Trophoblast cell (in vitro differentiated cells and primary cell): ENCODE measurements at regions not wholly inside any gene's neighbourhood (a gene's known extent, or its start where the extent isn't known, plus 50 kb on each side); places are given as distances from the start of the nearest gene placed in this dataset.

Source experiments
- DNase-seq, 2 donors: peaks; one replicate each; pipeline ENCODE4 v3.0.0-alpha.2; 2016
- H2AFZ ChIP-seq: 2 replicates; pipeline ENCODE4 v1.6.1; 2013; ENCODE audit warnings: low read length, moderate library complexity, mild to moderate bottlenecking; ENCODE audit not compliant: insufficient read depth, poor library complexity
- H2AK5ac ChIP-seq: 2 replicates; pipeline ENCODE4 v1.6.1; 2013; ENCODE audit warnings: mild to moderate bottlenecking, low read length
- H2BK120ac ChIP-seq: 2 replicates; pipeline ENCODE4 v1.6.1; 2013; ENCODE audit warnings: low read length, mild to moderate bottlenecking, moderate library complexity; ENCODE audit not compliant: insufficient read depth, poor library complexity
- H2BK12ac ChIP-seq: 2 replicates; pipeline ENCODE4 v1.6.1; 2013; ENCODE audit warnings: mild to moderate bottlenecking, low read length, moderate library complexity
- H2BK5ac ChIP-seq: 2 replicates; pipeline ENCODE4 v1.6.1; 2013; ENCODE audit warnings: low read length, low read depth, moderate library complexity, mild to moderate bottlenecking; ENCODE audit not compliant: poor library complexity
- H3K14ac ChIP-seq: 2 replicates; pipeline ENCODE4 v1.6.1; 2013; ENCODE audit warnings: mild to moderate bottlenecking, low read length
- H3K18ac ChIP-seq: 2 replicates; pipeline ENCODE4 v1.6.1; 2013; ENCODE audit warnings: mild to moderate bottlenecking, low read length
- H3K23ac ChIP-seq: 2 replicates; pipeline ENCODE4 v1.6.1; 2013; ENCODE audit warnings: low read length
- H3K27ac ChIP-seq: 2 replicates; pipeline ENCODE4 v1.5.1; 2013; ENCODE audit warnings: low read depth, mild to moderate bottlenecking, inconsistent platforms, low read length, moderate library complexity
- H3K27me3 ChIP-seq: 2 replicates; pipeline ENCODE4 v1.6.1; 2013; ENCODE audit warnings: inconsistent platforms, mild to moderate bottlenecking, low read length, moderate library complexity; ENCODE audit not compliant: insufficient read depth
- H3K36me3 ChIP-seq, 2 experiments: 1 replicate in 1 of 2; 2 replicates in 1 of 2; pipeline ENCODE4 v1.6.1; 2013; ENCODE audit warnings: low read length in 2 of 2, mild to moderate bottlenecking in 2 of 2, moderate library complexity in 1 of 2; ENCODE audit not compliant: insufficient read depth in 2 of 2, control insufficient read depth in 1 of 2
- H3K4ac ChIP-seq: 2 replicates; pipeline ENCODE4 v1.6.1; 2013; ENCODE audit warnings: low read depth, mild to moderate bottlenecking, low read length, moderate library complexity
- H3K4me1 ChIP-seq, 2 experiments: 1 replicate in 1 of 2; 2 replicates in 1 of 2; pipeline ENCODE4 v1.6.1; 2013; ENCODE audit warnings: low read length in 2 of 2, mild to moderate bottlenecking in 2 of 2, moderate library complexity in 1 of 2; ENCODE audit not compliant: insufficient read depth in 2 of 2, control insufficient read depth in 1 of 2
- H3K4me2 ChIP-seq: 2 replicates; pipeline ENCODE4 v1.6.1; 2013; ENCODE audit warnings: inconsistent platforms, mild to moderate bottlenecking, low read length, moderate library complexity
- H3K4me3 ChIP-seq: 2 replicates; pipeline ENCODE4 v1.5.1; 2013; ENCODE audit warnings: mild to moderate bottlenecking, low read depth, low read length, inconsistent platforms
- H3K79me1 ChIP-seq: one replicate; pipeline ENCODE4 v1.6.1; 2013; ENCODE audit warnings: low read length
- H3K79me2 ChIP-seq: 2 replicates; pipeline ENCODE4 v1.6.1; 2013; ENCODE audit warnings: low read length, mild to moderate bottlenecking; ENCODE audit not compliant: control insufficient read depth, insufficient read depth, poor library complexity
- H3K9ac ChIP-seq: 2 replicates; pipeline ENCODE4 v1.6.1; 2013; ENCODE audit warnings: mild to moderate bottlenecking, low read length
- H3K9me3 ChIP-seq: 2 replicates; pipeline ENCODE4 v1.6.1; 2013; ENCODE audit warnings: low read depth, mild to moderate bottlenecking, control low read depth, inconsistent platforms, low read length; ENCODE audit not compliant: insufficient read depth
- H4K12ac ChIP-seq: 2 replicates; pipeline ENCODE4 v1.6.1; 2013; ENCODE audit warnings: low read depth, mild to moderate bottlenecking, low read length, moderate library complexity
- H4K8ac ChIP-seq: 2 replicates; pipeline ENCODE4 v1.6.1; 2013; ENCODE audit warnings: low read depth, mild to moderate bottlenecking, low read length, moderate library complexity
- H4K91ac ChIP-seq: one replicate; pipeline ENCODE4 v1.6.1; 2013; ENCODE audit warnings: low read depth, mild to moderate bottlenecking, low read length, moderate library complexity
- WGBS: extraction: QIAGEN DNeasy Blood & Tissue Kit; methylation state at CpG from one replicate; pipeline ENCODE4 v1.1.7; 2013; ENCODE audit warnings: missing lambda C conversion rate; ENCODE audit not compliant: insufficient read length, insufficient coverage; ENCODE audit errors: extremely low coverage; 5-methylcytosine and 5-hydroxymethylcytosine counted together

DNA sequence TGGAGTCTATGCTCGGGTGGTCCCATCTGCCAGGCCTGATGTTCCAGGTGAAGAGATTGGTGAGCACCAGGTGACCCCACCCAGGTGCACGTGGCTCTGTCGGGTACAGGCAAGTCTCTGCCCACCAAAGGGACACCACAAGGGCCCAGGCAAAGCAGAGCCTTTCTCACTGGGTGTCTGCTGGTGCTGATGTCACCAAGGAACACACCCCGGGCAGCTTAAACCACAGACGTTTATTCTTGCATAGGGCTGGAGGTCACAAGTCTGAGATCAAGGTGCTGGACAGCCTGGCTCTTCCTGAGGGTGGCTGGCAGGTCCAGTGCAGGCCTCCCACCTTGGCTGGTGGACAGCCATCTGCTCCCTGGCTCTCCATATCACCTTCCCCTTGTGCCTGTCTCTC lies 100.7 kb upstream of the CD93 start:
- no CpG with 5 or more reads among the region's 5 CpGs for WGBS
- peak overlapping the region; percentile 23 for H4K91ac ChIP-seq
- H3K23ac ChIP-seq, result no peak overlapping the region
- H3K9ac ChIP-seq, result no peak overlapping the region
- no peaks in the 10 kb centered on the region for H3K4me1 ChIP-seq
- no peaks in the 10 kb centered on the region for H3K27me3 ChIP-seq
- no peak overlapping the region for H3K18ac ChIP-seq
- H2AFZ ChIP-seq, result no peak overlapping the region
- no peak overlapping the region for H3K4me2 ChIP-seq
- no peak overlapping the region for H2BK5ac ChIP-seq
- no peak overlapping the region for H4K12ac ChIP-seq
- no peak overlapping the region for H2AK5ac ChIP-seq
- no peak for DNase-seq
- no peak overlapping the region for H2BK12ac ChIP-seq
- no peak overlapping the region for H3K4ac ChIP-seq
- peak overlapping the region; percentile 14 for H3K27ac ChIP-seq
- H2BK120ac ChIP-seq, result no peak overlapping the region
- peaks cover 8% of the 10 kb centered on the region for H3K9me3 ChIP-seq
- H3K79me1 ChIP-seq, result no peaks in the 10 kb centered on the region
- H3K79me2 ChIP-seq, result no peaks in the 10 kb centered on the region
- no peak overlapping the region for H4K8ac ChIP-seq
- H3K4me3 ChIP-seq, result no peak overlapping the region
- no peak overlapping the region for H3K14ac ChIP-seq
- H3K36me3 ChIP-seq, result no peaks in the 10 kb centered on the region

DNA sequence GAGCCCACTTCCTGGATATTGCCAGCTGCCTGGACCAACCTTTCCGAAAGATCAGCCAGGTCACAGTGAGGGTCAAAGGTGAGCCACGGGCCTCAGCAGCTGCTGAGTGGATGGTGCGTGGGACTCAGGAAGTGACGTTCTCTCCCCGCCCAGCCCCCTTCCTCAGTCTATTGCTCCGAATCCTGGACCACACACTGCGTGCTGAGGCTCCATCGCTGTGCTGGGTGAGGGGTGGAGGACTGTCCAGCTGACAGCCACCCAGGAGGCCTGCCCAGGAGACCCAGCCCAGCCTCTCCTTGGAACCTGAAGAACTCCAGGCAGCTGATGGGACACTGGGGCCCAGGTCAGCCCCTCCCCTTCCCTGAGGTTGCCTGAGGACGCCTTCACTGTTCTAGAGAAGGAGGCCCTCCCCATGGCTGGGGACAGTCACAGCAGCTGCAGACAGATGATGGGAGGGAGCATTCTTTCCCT lies 94.4 kb upstream of the CD93 start:
- no peak overlapping the region for H3K4me2 ChIP-seq
- peak; percentile 15 to 27 for DNase-seq
- no peak overlapping the region for H4K8ac ChIP-seq
- no peak overlapping the region for H3K14ac ChIP-seq
- peak overlapping the region; percentile 24 for H2AFZ ChIP-seq
- H3K9me3 ChIP-seq, result peaks cover 2% of the 10 kb centered on the region
- H3K79me1 ChIP-seq, result no peaks in the 10 kb centered on the region
- H4K12ac ChIP-seq, result no peak overlapping the region
- H3K4me1 ChIP-seq, result no peaks in the 10 kb centered on the region
- H3K23ac ChIP-seq, result no peak overlapping the region
- no peak overlapping the region for H3K27ac ChIP-seq
- H2BK5ac ChIP-seq, result no peak overlapping the region
- no peak overlapping the region for H3K18ac ChIP-seq
- no peaks in the 10 kb centered on the region for H3K27me3 ChIP-seq
- H3K4ac ChIP-seq, result no peak overlapping the region
- H3K79me2 ChIP-seq, result no peaks in the 10 kb centered on the region
- no peak overlapping the region for H3K9ac ChIP-seq
- no peak overlapping the region for H4K91ac ChIP-seq
- no peak overlapping the region for H3K4me3 ChIP-seq
- no peaks in the 10 kb centered on the region for H3K36me3 ChIP-seq
- no CpG with 5 or more reads among the region's 9 CpGs for WGBS
- H2BK120ac ChIP-seq, result no peak overlapping the region
- H2BK12ac ChIP-seq, result no peak overlapping the region
- no peak overlapping the region for H2AK5ac ChIP-seq

DNA sequence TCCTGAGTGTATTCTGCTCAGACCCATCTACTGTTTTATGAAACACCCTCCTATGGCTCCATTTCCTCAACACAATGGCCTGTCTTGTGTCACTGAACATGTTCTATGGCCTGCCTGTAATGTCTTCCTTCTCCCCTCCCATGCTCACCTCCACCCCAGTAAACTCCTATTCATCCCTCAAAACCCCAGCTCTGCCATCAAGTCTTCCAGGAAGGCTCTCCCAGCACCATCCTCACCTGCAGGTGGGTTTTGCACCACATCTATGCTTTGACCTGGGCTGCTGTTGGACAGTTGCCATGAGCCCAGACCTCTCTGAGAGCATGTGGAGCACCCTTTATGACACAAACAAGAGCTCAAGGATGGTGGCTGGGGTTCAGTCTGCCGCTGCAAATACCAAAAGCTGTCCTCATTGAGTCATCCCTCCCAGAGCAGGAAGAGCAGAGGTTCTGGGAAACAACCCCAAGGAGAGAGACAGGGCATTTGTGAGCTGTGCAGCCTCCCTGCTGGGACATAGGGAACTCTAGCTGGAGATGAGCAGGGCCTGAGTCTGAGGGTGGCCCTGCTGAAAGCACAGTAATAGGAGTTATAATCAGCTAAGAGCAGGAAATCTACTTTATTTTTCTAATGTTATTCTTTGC lies 93.8 kb upstream of the CD93 start:
- H3K4me3 ChIP-seq, result no peak overlapping the region
- H2BK5ac ChIP-seq, result no peak overlapping the region
- H3K23ac ChIP-seq, result no peak overlapping the region
- peaks cover 2% of the 10 kb centered on the region for H3K9me3 ChIP-seq
- H3K79me1 ChIP-seq, result no peaks in the 10 kb centered on the region
- H2BK120ac ChIP-seq, result no peak overlapping the region
- no peaks in the 10 kb centered on the region for H3K4me1 ChIP-seq
- no peak overlapping the region for H3K4me2 ChIP-seq
- H3K79me2 ChIP-seq, result no peaks in the 10 kb centered on the region
- H2AK5ac ChIP-seq, result no peak overlapping the region
- no peak overlapping the region for H3K9ac ChIP-seq
- H3K27ac ChIP-seq, result no peak overlapping the region
- no CpG with 5 or more reads among the region's 1 CpG for WGBS
- no peak overlapping the region for H3K14ac ChIP-seq
- no peak overlapping the region for H2BK12ac ChIP-seq
- no peak overlapping the region for H2AFZ ChIP-seq
- DNase-seq, result no peak
- H3K36me3 ChIP-seq, result no peaks in the 10 kb centered on the region
- no peak overlapping the region for H4K8ac ChIP-seq
- no peaks in the 10 kb centered on the region for H3K27me3 ChIP-seq
- no peak overlapping the region for H3K4ac ChIP-seq
- H4K91ac ChIP-seq, result no peak overlapping the region
- no peak overlapping the region for H4K12ac ChIP-seq
- no peak overlapping the region for H3K18ac ChIP-seq

DNA sequence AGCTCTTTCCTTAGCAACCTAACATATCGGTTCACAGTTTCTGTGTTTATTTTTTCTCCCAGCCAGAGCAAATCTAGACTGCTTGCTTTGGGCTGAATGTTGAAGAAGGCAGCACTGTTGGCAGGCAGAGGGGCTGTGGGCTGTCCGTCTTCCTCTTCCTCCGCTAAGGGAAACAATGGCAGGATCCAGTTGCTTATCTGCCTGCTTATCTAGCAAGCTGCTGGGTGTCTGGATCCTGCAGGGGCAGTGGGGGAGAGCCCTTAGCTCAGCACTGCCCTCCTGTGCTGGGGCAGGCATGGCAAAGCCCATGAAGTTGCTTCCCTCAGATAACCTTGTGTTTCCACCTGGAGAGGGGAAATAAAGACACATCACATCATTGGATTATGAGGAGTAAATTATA lies 92.7 kb upstream of the CD93 start:
- H3K9ac ChIP-seq, result peak overlapping the region; percentile 7
- H3K23ac ChIP-seq, result no peak overlapping the region
- DNase-seq, result no peak
- no peak overlapping the region for H3K27ac ChIP-seq
- no peak overlapping the region for H3K4me3 ChIP-seq
- H2BK12ac ChIP-seq, result no peak overlapping the region
- H3K4me1 ChIP-seq, result no peaks in the 10 kb centered on the region
- no peak overlapping the region for H4K91ac ChIP-seq
- H3K79me1 ChIP-seq, result no peaks in the 10 kb centered on the region
- H3K79me2 ChIP-seq, result no peaks in the 10 kb centered on the region
- no peak overlapping the region for H3K14ac ChIP-seq
- H3K27me3 ChIP-seq, result no peaks in the 10 kb centered on the region
- H3K4me2 ChIP-seq, result no peak overlapping the region
- H2BK5ac ChIP-seq, result no peak overlapping the region
- H3K36me3 ChIP-seq, result no peaks in the 10 kb centered on the region
- H4K12ac ChIP-seq, result no peak overlapping the region
- H3K18ac ChIP-seq, result no peak overlapping the region
- no peak overlapping the region for H2BK120ac ChIP-seq
- WGBS, result no CpG with 5 or more reads among the region's 3 CpGs
- peaks cover 2% of the 10 kb centered on the region for H3K9me3 ChIP-seq
- no peak overlapping the region for H4K8ac ChIP-seq
- no peak overlapping the region for H2AFZ ChIP-seq
- H2AK5ac ChIP-seq, result no peak overlapping the region
- no peak overlapping the region for H3K4ac ChIP-seq
